ENCODE measurements at regions not wholly inside any gene's neighbourhood (a gene's known extent, or its start where the extent isn't known, plus 50 kb on each side); places are given as distances from the start of the nearest gene placed in this dataset.

GRCh38 chr21:35252831-35253230 is 203.7 kb upstream of the RUNX1 start:
- Mint-ChIP-seq H3K9me3 (peaks cover 13% of the 10 kb centered on the region), H3K36me3 (peaks cover 5% of the 10 kb centered on the region), H3K27me3 (peaks cover 5% of the 10 kb centered on the region), H3K4me1 (no peaks in the 10 kb centered on the region), H3K27ac (no peak overlapping the region), H3K4me3 (no peak overlapping the region)
- peak; percentile 62 for ATAC-seq

- H3K27ac Mint-ChIP-seq, result no peak overlapping the region
- peaks cover 13% of the 10 kb centered on the region for H3K9me3 Mint-ChIP-seq
- H3K27me3 Mint-ChIP-seq, result peaks cover 10% of the 10 kb centered on the region
- no peak overlapping the region for H3K4me3 Mint-ChIP-seq
- peaks cover 5% of the 10 kb centered on the region for H3K36me3 Mint-ChIP-seq
- ATAC-seq, result no peak
- no peaks in the 10 kb centered on the region for H3K4me1 Mint-ChIP-seq
These were observed 200.5 kb upstream of the RUNX1 start for GRCh38 chr21:35249636-35250035.

GRCh38 chr21:35245879-35246278 is 196.8 kb upstream of the RUNX1 start:
- H3K36me3 Mint-ChIP-seq, result peaks cover 5% of the 10 kb centered on the region
- H3K4me3 Mint-ChIP-seq, result no peak overlapping the region
- peaks cover 19% of the 10 kb centered on the region for H3K27me3 Mint-ChIP-seq
- no peak for ATAC-seq
- H3K9me3 Mint-ChIP-seq, result peaks cover 9% of the 10 kb centered on the region
- H3K27ac Mint-ChIP-seq, result no peak overlapping the region
- H3K4me1 Mint-ChIP-seq, result no peaks in the 10 kb centered on the region

GRCh38 chr21:35244514-35244913 is 195.4 kb upstream of the RUNX1 start:
- Mint-ChIP-seq H3K27me3 (peaks cover 19% of the 10 kb centered on the region), H3K36me3 (no peaks in the 10 kb centered on the region), H3K9me3 (peaks cover 4% of the 10 kb centered on the region), H3K4me3 (no peak overlapping the region), H3K4me1 (peaks cover 7% of the 10 kb centered on the region), H3K27ac (no peak overlapping the region)
- no peak for ATAC-seq

- H3K27me3 Mint-ChIP-seq, result peaks cover 20% of the 10 kb centered on the region
- H3K27ac Mint-ChIP-seq, result no peak overlapping the region
- peaks cover 2% of the 10 kb centered on the region for H3K9me3 Mint-ChIP-seq
- H3K4me3 Mint-ChIP-seq, result no peak overlapping the region
- H3K36me3 Mint-ChIP-seq, result peaks cover 3% of the 10 kb centered on the region
- peaks cover 7% of the 10 kb centered on the region for H3K4me1 Mint-ChIP-seq
- no peak for ATAC-seq
These were observed 194.1 kb upstream of the RUNX1 start for GRCh38 chr21:35243171-35243570.

- ATAC-seq, result no peak
- Mint-ChIP-seq H3K36me3 (peaks cover 16% of the 10 kb centered on the region), H3K9me3 (peaks cover 20% of the 10 kb centered on the region), H3K27ac (no peak overlapping the region), H3K4me1 (peaks cover 17% of the 10 kb centered on the region), H3K4me3 (no peak overlapping the region), H3K27me3 (peaks cover 22% of the 10 kb centered on the region)
These were observed 190.7 kb upstream of the RUNX1 start for GRCh38 chr21:35239811-35240219.

GRCh38 chr21:35238119-35238518 is 189.0 kb upstream of the RUNX1 start:
- H3K4me3 Mint-ChIP-seq, result no peak overlapping the region
- H3K9me3 Mint-ChIP-seq, result peaks cover 20% of the 10 kb centered on the region
- peaks cover 27% of the 10 kb centered on the region for H3K4me1 Mint-ChIP-seq
- peaks cover 16% of the 10 kb centered on the region for H3K36me3 Mint-ChIP-seq
- peaks cover 22% of the 10 kb centered on the region for H3K27me3 Mint-ChIP-seq
- ATAC-seq, result no peak
- H3K27ac Mint-ChIP-seq, result no peak overlapping the region

- ATAC-seq, result no peak
- H3K27me3 Mint-ChIP-seq, result peaks cover 22% of the 10 kb centered on the region
- peaks cover 16% of the 10 kb centered on the region for H3K36me3 Mint-ChIP-seq
- peak overlapping the region; percentile 1 for H3K27ac Mint-ChIP-seq
- H3K4me3 Mint-ChIP-seq, result no peak overlapping the region
- peaks cover 20% of the 10 kb centered on the region for H3K9me3 Mint-ChIP-seq
- peaks cover 27% of the 10 kb centered on the region for H3K4me1 Mint-ChIP-seq
These were observed 188.2 kb upstream of the RUNX1 start for GRCh38 chr21:35237287-35237686.

- Mint-ChIP-seq H3K36me3 (peaks cover 16% of the 10 kb centered on the region), H3K27ac (peak overlapping the region; percentile 22), H3K4me3 (no peak overlapping the region), H3K4me1 (peaks cover 27% of the 10 kb centered on the region), H3K27me3 (peaks cover 14% of the 10 kb centered on the region), H3K9me3 (peaks cover 20% of the 10 kb centered on the region)
- peak; percentile 96 for ATAC-seq
These were observed 187.0 kb upstream of the RUNX1 start for GRCh38 chr21:35236090-35236489.

GRCh38 chr21:35234725-35235124 is 185.6 kb upstream of the RUNX1 start:
- peak overlapping the region; percentile 38 for H3K27ac Mint-ChIP-seq
- peaks cover 20% of the 10 kb centered on the region for H3K9me3 Mint-ChIP-seq
- peaks cover 23% of the 10 kb centered on the region for H3K4me1 Mint-ChIP-seq
- no peak overlapping the region for H3K4me3 Mint-ChIP-seq
- H3K27me3 Mint-ChIP-seq, result peaks cover 14% of the 10 kb centered on the region
- ATAC-seq, result peak; percentile 48
- H3K36me3 Mint-ChIP-seq, result peaks cover 16% of the 10 kb centered on the region

- Mint-ChIP-seq H3K9me3 (peaks cover 20% of the 10 kb centered on the region), H3K36me3 (peaks cover 16% of the 10 kb centered on the region), H3K27me3 (peaks cover 14% of the 10 kb centered on the region), H3K4me3 (no peak overlapping the region), H3K4me1 (peaks cover 21% of the 10 kb centered on the region), H3K27ac (no peak overlapping the region)
- no peak for ATAC-seq
These were observed 184.7 kb upstream of the RUNX1 start for GRCh38 chr21:35233756-35234155.

- H3K4me1 Mint-ChIP-seq, result peaks cover 28% of the 10 kb centered on the region
- no peak overlapping the region for H3K27ac Mint-ChIP-seq
- peaks cover 8% of the 10 kb centered on the region for H3K36me3 Mint-ChIP-seq
- ATAC-seq, result no peak
- peaks cover 6% of the 10 kb centered on the region for H3K27me3 Mint-ChIP-seq
- H3K4me3 Mint-ChIP-seq, result no peak overlapping the region
- peaks cover 13% of the 10 kb centered on the region for H3K9me3 Mint-ChIP-seq
These were observed 183.6 kb upstream of the RUNX1 start for GRCh38 chr21:35232545-35233176.

GRCh38 chr21:35231090-35231489 is 182.0 kb upstream of the RUNX1 start:
- H3K4me1 Mint-ChIP-seq, result peaks cover 40% of the 10 kb centered on the region
- H3K36me3 Mint-ChIP-seq, result no peaks in the 10 kb centered on the region
- H3K4me3 Mint-ChIP-seq, result no peak overlapping the region
- no peak for ATAC-seq
- H3K27ac Mint-ChIP-seq, result no peak overlapping the region
- peaks cover 3% of the 10 kb centered on the region for H3K9me3 Mint-ChIP-seq
- H3K27me3 Mint-ChIP-seq, result no peaks in the 10 kb centered on the region

- Mint-ChIP-seq H3K4me1 (peaks cover 25% of the 10 kb centered on the region), H3K27me3 (no peaks in the 10 kb centered on the region), H3K36me3 (no peaks in the 10 kb centered on the region), H3K9me3 (no peaks in the 10 kb centered on the region), H3K27ac (no peak overlapping the region), H3K4me3 (no peak overlapping the region)
- no peak for ATAC-seq
These were observed 180.2 kb upstream of the RUNX1 start for GRCh38 chr21:35229290-35229689.

- H3K9me3 Mint-ChIP-seq, result no peaks in the 10 kb centered on the region
- H3K36me3 Mint-ChIP-seq, result no peaks in the 10 kb centered on the region
- no peaks in the 10 kb centered on the region for H3K27me3 Mint-ChIP-seq
- peak overlapping the region; percentile 89 for H3K27ac Mint-ChIP-seq
- peak overlapping the region; percentile 52 for H3K4me3 Mint-ChIP-seq
- ATAC-seq, result peak; percentile 80
- peaks cover 27% of the 10 kb centered on the region for H3K4me1 Mint-ChIP-seq
These were observed 178.7 kb upstream of the RUNX1 start for GRCh38 chr21:35227786-35228185.

GRCh38 chr21:35226968-35227744 is 178.1 kb upstream of the RUNX1 start:
- peak overlapping the region; percentile 89 for H3K27ac Mint-ChIP-seq
- H3K4me1 Mint-ChIP-seq, result peaks cover 34% of the 10 kb centered on the region
- peak overlapping the region; percentile 52 for H3K4me3 Mint-ChIP-seq
- no peaks in the 10 kb centered on the region for H3K27me3 Mint-ChIP-seq
- H3K9me3 Mint-ChIP-seq, result no peaks in the 10 kb centered on the region
- peak; percentile 92 for ATAC-seq
- no peaks in the 10 kb centered on the region for H3K36me3 Mint-ChIP-seq

Data from stimulated activated memory B cell treated with anti-CD40 and anti-IgM and Interleukin-4, amounts not matched to agents 10 μg/mL and 1 μg/mL and 100 μg/mL, for 72 hours (primary cell).